Fibroblast of lung (primary cell): ENCODE measurements at regions not wholly inside any gene's neighbourhood (a gene's known extent, or its start where the extent isn't known, plus 50 kb on each side); places are given as distances from the start of the nearest gene placed in this dataset.

Experiments
- DNase-seq, 2 donors: peaks; one replicate each; pipeline versions ENCODE4 v3.0.0 to v3.0.0-alpha.2; 2010; ENCODE audit warnings: low read depth in 2 of 2
- H2AFZ ChIP-seq: 2 replicates; pipeline ENCODE4 v1.5.1; 2012; ENCODE audit warnings: low read length, control low read depth, inconsistent platforms
- H3K27ac ChIP-seq: 2 replicates; pipeline ENCODE4 v1.5.1; 2011; ENCODE audit warnings: low read length, control low read depth; ENCODE audit not compliant: insufficient read depth
- H3K27me3 ChIP-seq: 2 replicates; pipeline ENCODE4 v1.5.1; 2011; ENCODE audit warnings: mild to moderate bottlenecking, low read length; ENCODE audit not compliant: control insufficient read depth, insufficient read depth
- H3K36me3 ChIP-seq: 2 replicates; pipeline ENCODE4 v1.5.1; 2011; ENCODE audit warnings: low read length; ENCODE audit not compliant: control insufficient read depth, insufficient read depth
- H3K4me1 ChIP-seq: 2 replicates; pipeline ENCODE4 v1.5.1; 2011; ENCODE audit warnings: low read length; ENCODE audit not compliant: control insufficient read depth, insufficient read depth; ENCODE audit errors: extremely low read depth
- H3K4me2 ChIP-seq: 2 replicates; pipeline ENCODE4 v1.5.1; 2011; ENCODE audit warnings: low read length, control low read depth; ENCODE audit not compliant: insufficient read depth; ENCODE audit errors: extremely low read depth
- H3K4me3 ChIP-seq, 4 experiments: fragments of 200-600 bp in 1 of 4; sonication (generic) in 1 of 4; replicated peaks in 1 of 4; 2 replicates each; pipeline ENCODE4 v1.5.1; 2011 to 2016; ENCODE audit warnings: low read length in 4 of 4, low read depth in 3 of 4, mild to moderate bottlenecking in 3 of 4, control low read depth in 2 of 4, inconsistent platforms in 1 of 4, mixed read lengths in 1 of 4; ENCODE audit not compliant: insufficient read depth in 1 of 4; ENCODE audit errors: control extremely low read depth in 1 of 4
- H3K79me2 ChIP-seq: 2 replicates; pipeline ENCODE4 v1.5.1; 2012; ENCODE audit warnings: mild to moderate bottlenecking, low read length, inconsistent platforms; ENCODE audit not compliant: control insufficient read depth, insufficient read depth
- H3K9ac ChIP-seq: 2 replicates; pipeline ENCODE4 v1.5.1; 2011; ENCODE audit warnings: mild to moderate bottlenecking, low read length, control low read depth; ENCODE audit not compliant: insufficient read depth
- H3K9me3 ChIP-seq: 2 replicates; pipeline ENCODE4 v1.5.1; 2012; ENCODE audit warnings: low read depth, low read length; ENCODE audit not compliant: control insufficient read depth, insufficient read depth
- H4K20me1 ChIP-seq: 2 replicates; pipeline ENCODE4 v1.5.1; 2011; ENCODE audit warnings: low read length; ENCODE audit not compliant: control insufficient read depth, insufficient read depth; ENCODE audit errors: extremely low read depth
- CTCF ChIP-seq, 2 donors: IDR thresholded peaks in 1 of 2; conservative IDR thresholded peaks in 1 of 2; 1 replicate in 1 of 2; 2 replicates in 1 of 2; pipeline ENCODE4 v1.5.1; 2011 to 2012; ENCODE audit warnings: low read length in 2 of 2, control low read depth in 1 of 2, inconsistent platforms in 1 of 2, low read depth in 1 of 2, mild to moderate bottlenecking in 1 of 2
- EZH2 ChIP-seq: IDR thresholded peaks from 2 replicates; pipeline ENCODE4 v1.5.1; 2012; ENCODE audit warnings: low read length, control low read depth, mild to moderate bottlenecking; ENCODE audit errors: missing control alignments

GRCh38 chr11:82494988-82495432 lies 238.7 kb downstream of the FAM181B start:
- Histone ChIP-seq H3K9me3 (no peaks in the 10 kb centered on the region), H3K4me3 (no peak overlapping the region), H3K27me3 (no peaks in the 10 kb centered on the region), H3K36me3 (no peaks in the 10 kb centered on the region), H2AFZ (no peak overlapping the region), H3K9ac (no peak overlapping the region), H3K4me2 (no peak overlapping the region), H3K4me1 (no peaks in the 10 kb centered on the region), H3K79me2 (no peaks in the 10 kb centered on the region), H4K20me1 (no peaks in the 10 kb centered on the region), H3K27ac (no peak overlapping the region)
- TF ChIP-seq EZH2 (no peak), CTCF (conservative IDR thresholded peaks at IDR 0.05 in 1 of 2, IDR thresholded peaks at IDR 0.05 in 1 of 2; ENCODE audit: low read depth in 1 of 2, low read length in 2 of 2) (no peak)
- no peak for DNase-seq

GRCh38 chr11:82474876-82475275 lies 258.8 kb downstream of the FAM181B start:
- no peak overlapping the region for H2AFZ ChIP-seq
- H3K4me2 ChIP-seq: no peak overlapping the region
- no peaks in the 10 kb centered on the region for H3K36me3 ChIP-seq
- H3K4me3 ChIP-seq: no peak overlapping the region
- H3K27me3 ChIP-seq: no peaks in the 10 kb centered on the region
- H3K9ac ChIP-seq: no peak overlapping the region
- no peaks in the 10 kb centered on the region for H4K20me1 ChIP-seq
- no peak overlapping the region for H3K27ac ChIP-seq
- TF ChIP-seq CTCF (conservative IDR thresholded peaks at IDR 0.05 in 1 of 2, IDR thresholded peaks at IDR 0.05 in 1 of 2; ENCODE audit: low read depth in 1 of 2, low read length in 2 of 2) (no peak), EZH2 (no peak)
- H3K4me1 ChIP-seq: no peaks in the 10 kb centered on the region
- H3K79me2 ChIP-seq: no peaks in the 10 kb centered on the region
- H3K9me3 ChIP-seq: no peaks in the 10 kb centered on the region
- DNase-seq: no peak

GRCh38 chr11:82465481-82465880 lies 268.2 kb downstream of the FAM181B start:
- H3K79me2 ChIP-seq: no peaks in the 10 kb centered on the region
- H3K27ac ChIP-seq: no peak overlapping the region
- H3K9me3 ChIP-seq: no peaks in the 10 kb centered on the region
- H3K4me1 ChIP-seq: no peaks in the 10 kb centered on the region
- H4K20me1 ChIP-seq: no peaks in the 10 kb centered on the region
- no peak overlapping the region for H2AFZ ChIP-seq
- no peak overlapping the region for H3K4me2 ChIP-seq
- no peak for TF ChIP-seq CTCF (conservative IDR thresholded peaks at IDR 0.05 in 1 of 2, IDR thresholded peaks at IDR 0.05 in 1 of 2; ENCODE audit: low read depth in 1 of 2, low read length in 2 of 2)
- no peak for TF ChIP-seq EZH2
- peak in 1 of 2 donors; percentile 1 for DNase-seq
- no peak overlapping the region for H3K9ac ChIP-seq
- H3K4me3 ChIP-seq: no peak overlapping the region
- no peaks in the 10 kb centered on the region for H3K27me3 ChIP-seq
- H3K36me3 ChIP-seq: no peaks in the 10 kb centered on the region
